NCI-H2196 treated with DMSO at 0.1 percent for 48 hours (cell line): ENCODE measurements at regions not wholly inside any gene's neighbourhood (a gene's known extent, or its start where the extent isn't known, plus 50 kb on each side); places are given as distances from the start of the nearest gene placed in this dataset.

ENCODE experiments used
- DNase-seq: peaks from one replicate; lab custom pipeline; 2025; ENCODE audit not compliant: unreplicated experiment; lab: John Stamatoyannopoulos, UW

DNA sequence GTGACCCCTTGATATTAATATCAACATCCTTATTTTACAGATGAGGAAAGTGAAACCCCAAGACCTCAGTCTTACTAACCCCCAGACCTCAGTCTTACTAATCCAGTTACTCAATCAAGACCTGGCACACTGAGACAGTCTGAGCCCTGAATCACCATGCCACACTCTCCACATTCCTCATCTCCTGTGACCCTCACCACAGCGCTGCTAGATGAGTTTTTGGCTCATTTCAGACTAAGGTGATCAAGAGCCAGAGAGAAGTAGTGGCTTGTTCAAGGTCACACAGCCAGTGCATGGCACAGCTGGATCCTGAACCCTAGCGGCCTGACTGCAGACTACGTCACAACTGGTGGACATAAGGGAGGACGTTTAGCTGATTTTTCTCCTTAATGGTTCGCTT, 579.2 kb downstream of the BCL11B start:
- no peak for DNase-seq

- DNase-seq = no peak
These were observed 577.5 kb downstream of the BCL11B start for GRCh38 chr14:98694541-98694940.

- no peak for DNase-seq
These were observed 576.2 kb downstream of the BCL11B start for GRCh38 chr14:98695809-98696208.

GRCh38 chr14:98698341-98698740, 573.7 kb downstream of the BCL11B start:
- DNase-seq = no peak

DNA sequence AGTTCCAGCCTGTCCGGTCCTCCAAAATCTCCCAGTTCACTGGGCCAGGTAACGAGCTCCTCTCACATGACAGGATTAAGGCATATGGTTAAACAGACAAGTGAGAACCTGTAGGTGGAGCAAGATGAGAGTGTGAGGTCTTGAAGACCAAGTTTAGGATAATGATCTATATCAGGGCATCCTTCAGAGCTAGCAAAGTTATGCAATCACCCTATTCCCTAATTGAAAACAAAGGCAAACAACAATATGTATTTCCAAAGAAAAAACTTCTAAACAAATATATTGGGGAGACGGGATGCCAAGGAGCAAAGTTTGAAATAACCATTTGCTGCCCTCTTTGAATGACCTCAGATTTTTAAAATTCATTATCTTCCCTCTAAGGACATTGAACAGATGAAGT, 571.2 kb downstream of the BCL11B start:
- no peak for DNase-seq

GRCh38 chr14:98701377-98701776, 570.6 kb downstream of the BCL11B start:
- no peak for DNase-seq

- DNase-seq = no peak
These were observed 567.6 kb downstream of the BCL11B start for GRCh38 chr14:98704441-98704840.

- DNase-seq = no peak
These were observed 566.1 kb downstream of the BCL11B start for GRCh38 chr14:98705871-98706300.

- no peak for DNase-seq
These were observed 564.5 kb downstream of the BCL11B start for GRCh38 chr14:98707522-98707921.

DNA sequence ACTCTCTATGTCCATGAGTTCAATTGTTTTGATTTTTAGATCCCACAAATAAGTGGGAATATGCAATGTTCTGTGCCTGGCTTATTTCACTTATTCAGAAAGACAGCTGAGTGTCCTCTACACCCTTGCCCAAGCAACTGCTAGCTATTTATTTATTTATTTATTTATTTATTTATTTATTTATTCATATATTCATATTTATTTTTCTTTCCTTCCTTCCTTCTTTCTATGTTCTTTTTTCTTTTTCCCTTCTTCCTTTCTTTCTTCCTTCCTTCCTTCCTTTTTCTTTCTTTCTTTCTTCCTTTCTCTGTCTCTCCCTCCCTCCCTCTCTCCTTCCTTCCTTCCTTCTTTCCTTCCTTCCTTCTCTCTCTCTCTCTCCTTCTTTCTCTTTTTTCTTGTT, 563.4 kb downstream of the BCL11B start:
- DNase-seq = no peak

DNA sequence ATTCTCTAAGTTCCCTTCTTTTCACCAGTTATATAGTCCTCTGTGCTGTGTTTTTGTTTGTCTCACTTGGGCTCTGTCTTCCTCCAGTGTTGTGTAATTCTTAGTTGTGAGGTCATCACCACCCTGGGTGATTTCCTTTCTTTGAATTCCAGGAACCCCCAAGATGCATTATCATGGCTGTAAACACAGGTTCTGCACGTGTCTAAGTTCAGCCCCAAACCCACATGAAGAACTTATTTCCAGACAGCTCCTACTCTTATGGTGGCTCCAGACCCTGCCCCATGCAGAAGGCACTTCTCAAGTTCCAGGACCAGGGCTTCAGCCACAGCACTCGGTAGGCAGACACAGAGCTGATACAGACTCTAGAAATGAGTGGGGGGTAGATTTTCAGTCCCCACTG, 560.5 kb downstream of the BCL11B start:
- no peak for DNase-seq

GRCh38 chr14:98714626-98715425, 557.2 kb downstream of the BCL11B start:
- DNase-seq = no peak

DNA sequence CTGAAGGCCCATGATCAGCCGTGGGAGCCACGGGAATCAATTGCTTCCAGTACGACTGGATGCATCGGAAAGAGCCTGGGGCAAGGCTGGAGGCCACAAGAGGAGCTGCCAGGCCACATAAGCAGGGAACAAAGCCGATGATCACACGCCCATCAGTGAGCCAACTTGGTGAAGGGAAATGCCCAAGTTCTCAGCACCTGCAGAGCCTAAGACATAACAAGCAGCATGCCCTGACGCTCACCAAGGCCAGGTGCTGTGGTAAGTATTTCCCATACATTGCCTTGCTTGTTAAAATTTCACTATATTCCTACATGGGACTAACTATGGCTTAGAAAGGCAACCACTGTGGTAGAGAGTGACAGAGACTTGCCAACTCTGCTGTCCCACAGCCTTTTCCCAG, 555.9 kb downstream of the BCL11B start:
- DNase-seq = no peak

- DNase-seq = no peak
These were observed 550.9 kb downstream of the BCL11B start for GRCh38 chr14:98721061-98721460.

DNA sequence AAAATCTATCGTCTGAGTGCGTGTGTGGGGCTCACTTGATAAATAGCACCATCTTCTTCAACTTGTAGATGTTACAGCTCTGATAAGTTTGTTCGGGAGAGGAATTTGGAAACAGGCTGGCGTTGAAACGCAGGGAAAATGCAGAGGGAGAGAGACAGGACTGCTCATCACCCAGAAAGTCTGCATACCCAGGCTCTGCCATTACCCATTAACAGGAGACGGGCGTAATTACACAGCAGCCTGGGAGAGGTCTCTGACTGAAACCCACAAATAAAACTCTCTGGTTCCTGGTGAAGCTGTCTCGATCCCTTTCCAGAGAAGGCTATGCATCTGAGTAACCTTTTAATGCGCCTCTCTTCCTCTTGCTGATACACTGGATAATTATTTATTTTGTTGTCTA, 547.3 kb downstream of the BCL11B start:
- no peak for DNase-seq

GRCh38 chr14:98725191-98725590, 546.8 kb downstream of the BCL11B start:
- DNase-seq = no peak

DNA sequence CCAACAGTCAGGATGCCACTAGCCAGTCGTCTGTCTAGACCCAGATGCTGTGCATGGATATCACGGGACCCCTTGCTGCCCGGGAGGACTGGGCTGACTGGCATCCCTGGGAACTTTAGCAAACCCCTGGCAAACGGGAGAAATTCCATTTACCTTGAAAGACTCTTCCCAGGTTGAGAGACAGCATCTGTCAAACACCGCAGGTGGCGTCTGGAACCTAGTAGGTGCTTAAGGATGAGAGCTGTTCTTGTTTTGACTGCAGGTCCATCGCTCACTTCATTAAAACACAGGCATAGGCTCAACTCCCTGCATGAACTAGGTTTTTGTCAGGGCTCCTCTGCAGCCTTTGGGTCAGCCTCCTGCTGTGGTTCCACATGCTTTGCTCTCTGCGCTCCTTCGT, 546.3 kb downstream of the BCL11B start:
- DNase-seq = no peak

GRCh38 chr14:98726585-98727405, 545.2 kb downstream of the BCL11B start:
- DNase-seq = no peak

- DNase-seq = no peak
These were observed 544.0 kb downstream of the BCL11B start for GRCh38 chr14:98728024-98728423.

DNA sequence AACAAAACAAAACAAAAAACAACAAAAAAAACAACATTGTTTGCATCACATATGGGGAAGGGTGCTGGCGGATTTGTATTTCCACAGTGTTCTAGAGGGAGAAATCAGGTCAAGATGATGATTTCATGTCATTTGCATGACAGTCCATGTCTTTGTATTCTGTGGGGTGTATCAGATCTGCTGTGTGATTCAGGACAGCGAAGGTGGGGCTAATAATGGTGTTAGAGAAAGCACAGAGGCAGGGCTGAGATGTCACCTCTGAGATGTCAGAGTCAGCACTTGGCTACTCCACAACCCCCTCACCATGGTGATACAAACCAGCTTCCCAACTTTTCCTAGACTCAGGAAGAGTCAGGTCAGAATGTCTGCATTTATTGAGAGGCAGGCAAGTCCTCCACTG, 543.2 kb downstream of the BCL11B start:
- no peak for DNase-seq

- no peak for DNase-seq
These were observed 540.7 kb downstream of the BCL11B start for GRCh38 chr14:98731286-98731685.

DNA sequence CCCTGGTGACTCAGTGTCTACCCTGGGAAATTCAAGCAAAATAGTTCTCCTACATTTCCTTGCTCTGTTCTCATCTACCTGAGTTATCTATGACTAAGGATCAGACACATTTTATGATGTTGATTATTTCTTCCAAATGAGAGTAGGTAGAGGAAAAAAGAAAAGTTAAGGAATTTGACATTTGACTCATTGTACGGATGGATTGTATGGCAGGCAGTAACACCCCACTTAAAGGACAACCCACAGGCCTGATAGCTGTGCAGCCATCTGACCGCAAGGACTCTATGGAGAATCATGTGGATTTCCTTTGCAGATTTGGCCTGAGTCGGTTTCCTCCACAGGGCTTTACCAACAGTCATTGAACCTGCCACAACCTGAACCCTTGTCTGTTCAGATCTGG, 540.3 kb downstream of the BCL11B start:
- DNase-seq = no peak
